IgD-negative memory B cell (primary cell): ENCODE measurements at regions not wholly inside any gene's neighbourhood (a gene's known extent, or its start where the extent isn't known, plus 50 kb on each side); places are given as distances from the start of the nearest gene placed in this dataset.

Experiments used
- H3K27ac Mint-ChIP-seq, 3 donors: one replicate each; pipeline ENCODE4 v1.8.0; 2020 to 2022; ENCODE audit warnings: mild to moderate bottlenecking in 3 of 3, mixed read lengths in 3 of 3, moderate library complexity in 1 of 3
- H3K27me3 Mint-ChIP-seq: one replicate; pipeline ENCODE4 v1.8.0; 2021; ENCODE audit warnings: mixed read lengths
- H3K36me3 Mint-ChIP-seq: one replicate; pipeline ENCODE4 v1.8.0; 2020; ENCODE audit warnings: mild to moderate bottlenecking, mixed read lengths
- H3K4me1 Mint-ChIP-seq, 3 donors: one replicate each; pipeline ENCODE4 v1.8.0; 2020 to 2022; ENCODE audit warnings: mixed read lengths in 3 of 3, mild to moderate bottlenecking in 1 of 3
- H3K4me3 Mint-ChIP-seq, 4 donors: one replicate each; pipeline ENCODE4 v1.8.0; 2020 to 2022; ENCODE audit warnings: mild to moderate bottlenecking in 4 of 4, mixed read lengths in 4 of 4, moderate library complexity in 3 of 4
- H3K9me3 Mint-ChIP-seq, 3 donors: one replicate each; pipeline ENCODE4 v1.8.0; 2020 to 2021; ENCODE audit warnings: mixed read lengths in 3 of 3, mild to moderate bottlenecking in 1 of 3

DNA sequence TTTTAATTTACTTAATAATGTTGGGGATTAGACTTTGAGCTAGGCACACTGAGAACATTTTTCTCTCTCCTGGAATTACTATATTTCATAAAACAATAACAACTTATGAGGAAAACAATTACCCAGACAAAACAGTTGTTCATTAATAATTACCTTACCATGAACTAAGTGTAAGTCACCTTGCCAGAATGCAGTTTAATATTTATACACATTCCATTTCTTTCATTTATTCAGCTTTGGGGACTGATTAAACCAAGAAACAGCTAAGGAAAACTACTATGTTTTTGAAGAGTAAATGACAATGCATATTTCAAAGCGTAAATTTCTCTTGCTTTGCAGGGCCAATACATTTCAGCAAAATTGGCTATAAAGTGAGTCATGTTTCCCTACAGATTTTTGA lies 616.2 kb downstream of the PRELID2 start:
- Mint-ChIP-seq H3K36me3 (no peaks in the 10 kb centered on the region), H3K9me3 (peaks cover 5 to 8% (median 7%) of the 10 kb centered on the region in 3 donors), H3K27ac (no peak overlapping the region), H3K4me1 (no peaks in the 10 kb centered on the region), H3K4me3 (no peak overlapping the region), H3K27me3 (peaks cover 2% of the 10 kb centered on the region)

DNA sequence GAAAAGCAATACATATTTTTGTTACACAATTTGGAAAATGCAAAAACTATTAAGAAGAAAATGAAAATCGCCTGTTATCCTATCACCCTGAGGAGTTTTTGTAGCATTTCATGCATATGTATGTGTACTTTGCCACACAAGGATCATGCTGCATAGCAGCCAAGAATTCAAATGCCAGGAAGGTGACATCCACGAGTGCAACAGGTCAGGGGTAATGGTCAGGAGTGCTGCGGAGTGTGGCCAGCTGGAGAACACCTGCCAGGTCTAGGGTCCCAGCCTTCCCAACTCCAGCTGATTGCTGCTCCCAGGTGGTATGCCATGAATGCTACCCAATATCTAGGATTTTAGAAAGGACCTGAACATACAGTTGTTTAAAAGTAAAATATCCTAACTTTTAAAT lies 617.1 kb downstream of the PRELID2 start:
- no peaks in the 10 kb centered on the region for H3K36me3 Mint-ChIP-seq

DNA sequence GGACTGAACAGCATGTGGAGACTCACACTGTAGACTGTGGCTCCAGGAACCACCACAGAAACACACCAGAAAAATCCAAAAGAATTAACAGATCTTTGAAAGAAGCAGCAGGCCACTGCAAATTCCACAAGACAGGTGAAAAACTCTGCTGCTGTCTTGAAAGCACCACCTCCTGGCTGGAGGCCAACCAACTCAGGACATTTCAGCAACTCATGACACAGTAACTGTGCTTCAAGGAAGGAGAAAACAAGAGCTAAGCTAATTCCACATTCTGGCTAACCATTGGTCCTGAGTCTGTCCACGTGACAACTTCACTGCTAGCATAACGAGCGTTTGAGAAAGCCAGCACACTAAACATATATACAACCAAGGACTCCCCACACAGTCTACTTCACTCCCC lies 625.1 kb downstream of the PRELID2 start:
- no peaks in the 10 kb centered on the region for H3K36me3 Mint-ChIP-seq
- H3K4me1 Mint-ChIP-seq, result no peaks in the 10 kb centered on the region
- H3K27ac Mint-ChIP-seq, result peak overlapping the region in 1 of 3 donors; percentile 53
- H3K27me3 Mint-ChIP-seq, result no peaks in the 10 kb centered on the region
- no peak overlapping the region for H3K4me3 Mint-ChIP-seq
- peaks cover 8 to 16% (median 10%) of the 10 kb centered on the region in 3 donors for H3K9me3 Mint-ChIP-seq

More for the DNA sequence above, 617.1 kb downstream of the PRELID2 start:
- H3K27me3 Mint-ChIP-seq, result peaks cover 2% of the 10 kb centered on the region
- H3K4me3 Mint-ChIP-seq, result no peak overlapping the region
- peaks cover 5 to 10% (median 7%) of the 10 kb centered on the region in 3 donors for H3K9me3 Mint-ChIP-seq
- no peak overlapping the region for H3K27ac Mint-ChIP-seq
- H3K4me1 Mint-ChIP-seq, result no peaks in the 10 kb centered on the region

DNA sequence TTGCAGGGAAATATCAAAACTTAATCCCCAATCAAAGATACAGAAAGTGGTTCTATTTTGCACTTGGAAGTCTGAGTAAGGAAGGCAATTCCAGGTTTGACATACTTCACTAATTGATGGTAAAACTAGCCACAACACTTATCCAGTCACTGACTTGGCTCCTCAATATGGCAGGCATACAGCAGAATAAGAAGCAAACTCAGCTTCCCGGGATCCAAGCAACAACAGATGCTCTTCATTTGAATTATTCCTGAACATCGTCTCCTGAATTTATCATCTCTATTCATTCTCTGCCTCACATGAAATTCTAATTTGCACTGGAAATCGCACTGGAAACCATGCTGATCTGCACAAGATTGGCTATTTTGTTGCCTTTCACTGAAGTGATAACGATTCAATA lies 629.6 kb downstream of the PRELID2 start:
- Mint-ChIP-seq H3K36me3 (no peaks in the 10 kb centered on the region), H3K4me1 (no peaks in the 10 kb centered on the region), H3K27me3 (peaks cover 3% of the 10 kb centered on the region), H3K27ac (no peak overlapping the region), H3K9me3 (peaks cover 0 to 3% (median 2%) of the 10 kb centered on the region in 3 donors), H3K4me3 (no peak overlapping the region)

DNA sequence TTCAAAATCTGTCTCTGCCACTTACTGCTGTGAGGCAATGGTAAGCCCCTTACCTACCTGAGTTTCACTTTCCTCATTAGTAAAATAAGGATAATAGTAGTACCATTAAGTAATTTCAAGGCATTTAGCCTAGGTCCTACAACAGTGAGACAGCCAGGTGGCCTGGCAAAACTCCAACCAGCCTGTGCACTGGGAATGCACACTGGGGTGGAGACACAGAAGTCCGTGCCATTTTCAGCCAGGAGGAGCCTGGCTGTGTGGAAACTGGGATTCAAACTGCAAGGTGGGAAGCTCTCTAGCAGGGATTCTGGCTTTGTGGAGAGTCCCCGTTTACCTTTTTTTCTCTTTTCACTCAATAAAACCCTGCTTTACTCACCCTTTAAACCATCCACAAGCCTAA lies 630.4 kb downstream of the PRELID2 start:
- peaks cover 3% of the 10 kb centered on the region for H3K27me3 Mint-ChIP-seq
- H3K27ac Mint-ChIP-seq, result no peak overlapping the region
- H3K9me3 Mint-ChIP-seq, result peaks cover 0 to 3% (median 2%) of the 10 kb centered on the region in 3 donors
- no peaks in the 10 kb centered on the region for H3K36me3 Mint-ChIP-seq
- no peak overlapping the region for H3K4me3 Mint-ChIP-seq
- H3K4me1 Mint-ChIP-seq, result no peaks in the 10 kb centered on the region

DNA sequence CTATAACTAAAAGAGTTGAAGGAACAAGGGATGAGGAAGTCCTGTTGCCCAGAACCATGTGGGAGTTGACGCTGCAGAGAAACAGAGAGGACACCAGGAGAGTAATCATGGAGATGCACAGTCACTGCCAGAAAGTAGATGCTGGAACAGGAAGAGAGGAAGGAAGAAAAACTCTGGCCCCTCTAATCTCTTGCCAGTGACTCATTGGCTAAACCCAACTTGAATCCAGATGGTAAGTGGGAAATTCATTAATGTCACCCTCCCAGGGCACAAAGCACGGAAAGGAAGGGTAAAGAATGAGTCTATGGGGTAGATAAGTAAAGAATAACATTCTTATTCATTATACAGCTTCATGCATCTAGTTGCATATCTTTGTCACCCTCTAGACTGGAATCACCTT lies 631.9 kb downstream of the PRELID2 start:
- Mint-ChIP-seq H3K4me3 (no peak overlapping the region), H3K9me3 (peaks cover 0 to 3% (median 2%) of the 10 kb centered on the region in 3 donors), H3K27me3 (peaks cover 3% of the 10 kb centered on the region), H3K4me1 (no peaks in the 10 kb centered on the region), H3K36me3 (no peaks in the 10 kb centered on the region), H3K27ac (no peak overlapping the region)

DNA sequence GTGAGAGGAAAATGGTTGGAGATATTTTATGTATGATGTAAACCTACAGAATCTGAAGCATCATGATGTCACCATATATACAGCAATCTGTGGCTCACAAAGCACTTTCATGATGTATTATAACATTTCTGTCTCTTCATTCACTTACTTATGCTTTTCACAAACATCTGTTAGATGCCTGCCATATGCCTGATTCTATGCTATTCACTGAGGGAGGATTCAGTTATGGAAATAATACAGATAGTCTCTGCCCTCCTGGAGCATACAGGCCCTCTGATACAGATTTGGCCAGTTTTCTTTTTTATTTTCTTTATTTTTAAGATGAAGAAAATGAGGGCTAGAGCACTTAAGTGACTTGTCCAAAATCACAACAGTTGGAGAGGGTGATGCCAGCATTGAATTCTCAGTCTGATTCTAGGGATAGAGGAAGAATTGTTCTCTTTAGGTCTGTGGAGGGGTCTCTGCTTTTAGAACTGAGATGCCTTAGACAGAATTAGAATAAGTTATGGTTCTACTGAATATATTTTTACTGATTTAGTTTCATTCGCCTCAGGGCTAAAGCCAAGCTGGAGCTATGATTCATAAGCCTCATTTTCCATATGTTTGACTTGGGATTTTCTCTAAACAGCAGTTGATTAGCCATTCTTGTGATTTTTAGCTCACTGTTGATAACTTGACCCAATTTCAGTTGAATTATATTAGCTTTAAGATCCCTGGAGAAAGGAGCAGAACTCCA lies 636.4 kb downstream of the PRELID2 start:
- Mint-ChIP-seq H3K9me3 (peaks cover 0 to 4% (median 3%) of the 10 kb centered on the region in 3 donors), H3K27me3 (peaks cover 3% of the 10 kb centered on the region)

DNA sequence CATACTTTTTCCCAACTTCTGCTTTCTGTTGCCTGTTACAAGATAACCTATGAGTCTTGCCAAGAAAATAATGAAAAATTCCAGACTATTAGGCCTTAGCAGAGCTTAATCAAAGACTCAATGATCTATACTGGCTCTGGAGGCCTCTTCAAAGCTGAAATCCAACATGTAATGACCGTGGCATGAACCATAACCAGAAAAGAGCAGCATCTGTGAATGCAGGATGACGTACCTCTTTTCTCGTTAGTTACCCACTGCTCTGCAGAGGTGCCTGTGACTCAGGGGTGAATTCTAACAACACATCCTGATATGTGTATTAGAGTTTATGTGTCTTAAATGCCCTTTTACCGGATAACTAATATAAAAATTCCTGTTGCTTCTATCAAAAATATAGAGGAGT lies 645.4 kb downstream of the PRELID2 start:
- Mint-ChIP-seq H3K27ac (peak overlapping the region in 1 of 3 donors; percentile 28), H3K27me3 (no peaks in the 10 kb centered on the region), H3K4me3 (no peak overlapping the region), H3K4me1 (peaks cover 0 to 1% (median 0%) of the 10 kb centered on the region in 3 donors), H3K9me3 (peaks cover 0 to 6% (median 0%) of the 10 kb centered on the region in 3 donors), H3K36me3 (no peaks in the 10 kb centered on the region)

More for the DNA sequence above, 636.4 kb downstream of the PRELID2 start:
- H3K4me1 Mint-ChIP-seq, result no peaks in the 10 kb centered on the region
- H3K4me3 Mint-ChIP-seq, result no peak overlapping the region
- H3K27ac Mint-ChIP-seq, result no peak overlapping the region
- H3K36me3 Mint-ChIP-seq, result no peaks in the 10 kb centered on the region

DNA sequence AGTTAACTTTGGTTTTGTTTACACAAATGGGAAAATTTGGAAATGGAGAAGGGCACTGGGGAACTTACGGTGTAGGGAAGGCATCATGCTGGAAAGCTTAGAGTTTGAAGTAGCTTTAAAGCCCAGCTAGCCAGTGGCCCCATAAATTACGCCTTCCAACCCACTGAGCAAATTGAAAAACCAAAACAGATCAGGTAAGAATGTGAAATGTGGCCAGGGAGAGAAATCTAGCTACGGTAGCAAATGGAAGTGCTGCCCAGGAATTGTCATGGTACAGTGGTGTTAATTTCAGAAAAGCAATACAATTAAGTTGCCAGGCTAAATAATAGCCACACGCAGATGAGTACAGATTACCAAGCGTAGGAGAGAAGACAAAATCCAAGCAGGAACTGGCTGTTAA lies 654.8 kb downstream of the PRELID2 start:
- peaks cover 0 to under 1% (median 0%) of the 10 kb centered on the region in 3 donors for H3K9me3 Mint-ChIP-seq
- H3K36me3 Mint-ChIP-seq, result no peaks in the 10 kb centered on the region
- no peak overlapping the region for H3K27ac Mint-ChIP-seq
- H3K27me3 Mint-ChIP-seq, result no peaks in the 10 kb centered on the region
- H3K4me1 Mint-ChIP-seq, result no peaks in the 10 kb centered on the region
- no peak overlapping the region for H3K4me3 Mint-ChIP-seq

DNA sequence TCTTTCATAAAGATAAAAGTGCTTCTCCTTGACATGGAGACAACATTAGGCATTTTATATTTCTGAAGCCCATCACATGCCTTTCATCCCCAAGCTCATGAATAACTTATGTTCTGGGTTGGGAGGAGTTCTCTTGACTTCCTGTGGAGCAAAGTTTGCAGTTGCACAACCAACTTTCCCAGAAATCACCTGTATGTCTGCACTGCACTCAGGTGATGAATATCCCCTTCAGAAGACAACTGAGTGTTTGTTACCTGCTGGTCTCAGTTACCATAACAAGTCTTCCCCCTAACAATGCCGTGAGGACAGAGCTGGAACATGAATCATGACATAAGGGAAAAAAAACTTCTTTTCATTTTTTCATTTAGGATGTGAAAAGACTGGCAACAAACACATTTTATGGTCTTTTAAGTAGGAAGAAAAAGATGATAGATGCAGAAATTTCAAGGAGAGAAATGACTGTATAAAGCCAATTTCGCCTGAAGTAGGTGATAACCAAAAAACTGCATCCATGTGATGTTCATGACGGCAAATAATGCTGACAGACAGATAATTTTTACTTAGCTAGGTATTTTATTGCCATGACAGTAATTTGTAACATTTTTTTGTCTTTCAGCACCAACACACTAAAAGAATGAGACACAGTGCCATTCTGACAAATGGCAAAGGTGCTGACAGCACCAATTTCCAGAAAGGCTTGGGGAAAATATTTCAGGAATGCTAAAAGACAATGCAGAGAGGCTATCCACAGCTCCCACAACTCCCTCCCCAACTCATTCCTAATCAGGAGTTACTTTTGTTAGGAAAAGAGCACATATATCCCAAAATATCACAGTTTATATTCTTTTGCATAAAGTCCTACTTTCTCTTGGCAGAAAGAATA lies 656.3 kb downstream of the PRELID2 start:
- Mint-ChIP-seq H3K27me3 (no peaks in the 10 kb centered on the region), H3K4me1 (no peaks in the 10 kb centered on the region), H3K27ac (no peak overlapping the region), H3K4me3 (no peak overlapping the region), H3K9me3 (peaks cover 0 to 1% (median 0%) of the 10 kb centered on the region in 3 donors), H3K36me3 (no peaks in the 10 kb centered on the region)

DNA sequence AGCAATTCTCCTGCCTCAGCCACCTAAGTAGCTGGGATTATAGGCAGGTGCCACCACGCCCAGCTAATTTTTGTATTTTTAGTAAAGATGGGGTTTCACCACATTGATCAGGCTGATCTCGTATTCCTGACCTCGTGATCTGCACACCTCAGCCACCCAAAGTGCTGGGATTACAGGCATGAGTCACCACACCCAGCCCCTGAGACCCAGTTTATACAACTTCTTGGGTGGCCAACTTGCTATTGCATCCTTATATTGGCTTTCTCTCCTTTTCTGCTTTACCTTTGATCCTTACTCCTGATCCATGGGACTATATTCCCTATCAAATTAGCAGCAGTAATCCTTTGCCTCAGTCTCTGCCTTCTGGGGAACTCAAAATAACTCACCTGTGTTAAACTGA lies 659.1 kb downstream of the PRELID2 start:
- no peaks in the 10 kb centered on the region for H3K4me1 Mint-ChIP-seq
- no peak overlapping the region for H3K4me3 Mint-ChIP-seq
- H3K36me3 Mint-ChIP-seq, result no peaks in the 10 kb centered on the region
- no peaks in the 10 kb centered on the region for H3K27me3 Mint-ChIP-seq
- no peak overlapping the region for H3K27ac Mint-ChIP-seq
- peaks cover 0 to 1% (median 0%) of the 10 kb centered on the region in 3 donors for H3K9me3 Mint-ChIP-seq

DNA sequence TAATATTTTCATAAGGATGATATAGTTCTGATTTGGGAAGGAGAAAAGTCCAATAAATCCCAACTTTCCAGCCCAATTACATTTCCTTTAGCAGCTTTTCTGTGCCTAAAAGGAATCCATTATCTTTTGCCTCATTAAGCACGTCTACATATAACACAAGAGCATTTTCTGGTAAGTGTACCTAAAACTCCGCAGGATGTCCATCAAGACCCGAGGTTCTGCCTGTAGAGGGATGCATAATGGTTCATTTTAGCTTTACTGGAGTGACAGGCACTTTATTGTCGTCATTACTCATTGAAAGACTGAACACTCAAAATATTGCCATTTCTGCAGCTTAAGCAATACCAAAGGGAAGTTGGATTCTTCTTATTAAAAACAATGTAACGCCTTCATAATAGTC lies 669.0 kb downstream of the PRELID2 start:
- H3K27ac Mint-ChIP-seq, result no peak overlapping the region
- H3K9me3 Mint-ChIP-seq, result peaks cover 0 to 4% (median 2%) of the 10 kb centered on the region in 3 donors
- no peak overlapping the region for H3K4me3 Mint-ChIP-seq
- peaks cover 1% of the 10 kb centered on the region for H3K27me3 Mint-ChIP-seq
- no peaks in the 10 kb centered on the region for H3K4me1 Mint-ChIP-seq
- H3K36me3 Mint-ChIP-seq, result no peaks in the 10 kb centered on the region

DNA sequence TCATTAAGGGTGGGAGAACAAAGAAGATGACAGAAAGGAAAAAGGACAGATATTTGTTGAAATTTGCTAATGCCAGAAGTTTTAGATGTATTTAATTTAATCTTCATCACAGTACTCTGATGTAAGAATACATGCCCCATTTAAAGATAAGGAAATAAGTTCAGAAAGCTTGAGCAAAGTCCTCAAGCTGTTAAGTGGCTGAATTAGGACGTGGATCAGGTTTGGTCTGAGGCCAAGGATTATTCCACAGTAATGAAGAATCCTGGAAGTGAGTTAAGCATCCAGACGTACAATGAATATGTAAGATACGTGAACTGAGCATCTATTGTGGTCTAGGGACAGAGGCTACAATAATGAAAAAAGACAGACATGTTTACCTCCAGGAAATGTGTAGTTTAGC lies 671.3 kb downstream of the PRELID2 start:
- peaks cover 0 to 4% (median 2%) of the 10 kb centered on the region in 3 donors for H3K9me3 Mint-ChIP-seq
- peaks cover 1% of the 10 kb centered on the region for H3K27me3 Mint-ChIP-seq
- H3K4me1 Mint-ChIP-seq, result no peaks in the 10 kb centered on the region
- no peaks in the 10 kb centered on the region for H3K36me3 Mint-ChIP-seq
- H3K27ac Mint-ChIP-seq, result no peak overlapping the region
- no peak overlapping the region for H3K4me3 Mint-ChIP-seq

DNA sequence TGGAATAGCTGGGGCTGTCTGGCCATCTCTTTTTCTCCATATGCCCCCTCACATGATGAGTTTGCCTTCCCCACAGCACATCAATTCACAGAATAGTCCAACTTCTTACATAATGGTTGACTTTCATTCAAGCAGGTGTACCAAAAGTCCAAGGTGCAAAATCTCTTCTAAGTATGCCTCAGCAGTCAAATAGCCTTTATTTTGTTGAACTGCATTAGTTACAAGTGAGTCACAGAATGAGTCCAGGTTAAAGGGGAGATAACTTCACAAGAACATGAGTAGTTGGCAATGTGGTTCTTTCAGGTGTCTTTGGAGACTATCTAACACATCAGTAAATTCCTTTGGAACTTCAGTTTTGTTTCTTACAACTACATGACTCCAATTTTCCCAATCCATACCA lies 672.5 kb downstream of the PRELID2 start:
- no peaks in the 10 kb centered on the region for H3K36me3 Mint-ChIP-seq
- H3K27me3 Mint-ChIP-seq, result peaks cover 1% of the 10 kb centered on the region
- H3K4me3 Mint-ChIP-seq, result no peak overlapping the region
- H3K9me3 Mint-ChIP-seq, result peaks cover 0 to 4% (median 2%) of the 10 kb centered on the region in 3 donors
- no peak overlapping the region for H3K27ac Mint-ChIP-seq
- H3K4me1 Mint-ChIP-seq, result no peaks in the 10 kb centered on the region

DNA sequence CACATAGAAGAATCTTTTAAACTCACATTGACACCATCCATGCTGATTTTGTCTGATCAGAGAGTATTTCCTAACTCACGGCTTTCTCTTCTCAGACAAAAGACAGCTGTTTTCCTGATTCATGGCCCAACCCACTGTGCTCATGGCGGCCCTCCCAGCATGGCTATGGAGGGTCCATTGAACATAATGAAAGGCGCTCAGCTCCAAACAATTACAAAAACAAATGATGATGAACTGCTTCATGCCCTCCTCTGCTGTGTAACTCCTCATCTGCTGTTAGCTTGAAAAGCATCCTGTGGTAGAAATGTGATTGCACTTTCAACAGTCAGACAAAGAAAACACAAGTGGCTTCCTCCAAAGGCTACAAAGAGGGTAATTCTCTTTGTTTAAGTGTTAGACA lies 673.8 kb downstream of the PRELID2 start:
- no peaks in the 10 kb centered on the region for H3K4me1 Mint-ChIP-seq
- no peak overlapping the region for H3K27ac Mint-ChIP-seq
- H3K4me3 Mint-ChIP-seq, result no peak overlapping the region
- peaks cover 0 to 2% (median 2%) of the 10 kb centered on the region in 3 donors for H3K9me3 Mint-ChIP-seq
- H3K36me3 Mint-ChIP-seq, result no peaks in the 10 kb centered on the region
- H3K27me3 Mint-ChIP-seq, result peaks cover 1% of the 10 kb centered on the region
